ENCODE measurements at regions not wholly inside any gene's neighbourhood (a gene's known extent, or its start where the extent isn't known, plus 50 kb on each side); places are given as distances from the start of the nearest gene placed in this dataset.

GRCh38 chr6:126419901-126420300, 80.0 kb downstream of the CENPW start:
- DNase-seq: no peak

GRCh38 chr6:126422912-126423311, 83.0 kb downstream of the CENPW start:
- DNase-seq: no peak

GRCh38 chr6:126427713-126428112, 87.8 kb downstream of the CENPW start:
- DNase-seq: no peak

GRCh38 chr6:126429866-126430265, 90.0 kb downstream of the CENPW start:
- no peak for DNase-seq

- no peak for DNase-seq
Observed at GRCh38 chr6:126432564-126432963, 92.6 kb downstream of the CENPW start.

- no peak for DNase-seq
Observed at GRCh38 chr6:126433927-126434326, 94.0 kb downstream of the CENPW start.

GRCh38 chr6:126437205-126437604, 97.3 kb downstream of the CENPW start:
- DNase-seq: no peak

GRCh38 chr6:126439040-126439439, 99.1 kb downstream of the CENPW start:
- DNase-seq: no peak

GRCh38 chr6:126440923-126441322, 101.0 kb downstream of the CENPW start:
- no peak for DNase-seq

GRCh38 chr6:126444659-126445273, 104.9 kb downstream of the CENPW start:
- DNase-seq: no peak

GRCh38 chr6:126446248-126446647, 106.3 kb downstream of the CENPW start:
- no peak for DNase-seq

GRCh38 chr6:126447367-126447766, 107.5 kb downstream of the CENPW start:
- DNase-seq: no peak

GRCh38 chr6:126461045-126461444, 121.1 kb downstream of the CENPW start:
- DNase-seq: no peak

- DNase-seq: no peak
Observed at GRCh38 chr6:126464245-126464644, 124.3 kb downstream of the CENPW start.

- no peak for DNase-seq
Observed at GRCh38 chr6:126475449-126475848, 135.5 kb downstream of the CENPW start.

GRCh38 chr6:126477678-126478077, 137.8 kb downstream of the CENPW start:
- DNase-seq: no peak

- DNase-seq: no peak
Observed at GRCh38 chr6:126480268-126480667, 140.4 kb downstream of the CENPW start.

GRCh38 chr6:126481319-126481718, 141.4 kb downstream of the CENPW start:
- no peak for DNase-seq

- DNase-seq: no peak
Observed at GRCh38 chr6:126504792-126505191, 164.9 kb downstream of the CENPW start.

GRCh38 chr6:126513198-126513597, 173.3 kb downstream of the CENPW start:
- no peak for DNase-seq

GRCh38 chr6:126516411-126516810, 176.5 kb downstream of the CENPW start:
- no peak for DNase-seq

- DNase-seq: no peak
Observed at GRCh38 chr6:126524811-126525326, 185.0 kb downstream of the CENPW start.

GRCh38 chr6:126526547-126526946, 186.6 kb downstream of the CENPW start:
- DNase-seq: no peak

- DNase-seq: no peak
Observed at GRCh38 chr6:126526996-126527606, 187.2 kb downstream of the CENPW start.

All from stimulated activated CD4-positive, alpha-beta T cell treated with anti-CD3 and anti-CD28 coated beads, Interleukin-2, amount 100 ng/mL, for 24 hours (primary cell).